IPS-20b (cell line): ENCODE measurements at regions not wholly inside any gene's neighbourhood (a gene's known extent, or its start where the extent isn't known, plus 50 kb on each side); places are given as distances from the start of the nearest gene placed in this dataset.
"Not testable (repeated sequence)": the region's sequence is repeated elsewhere in the genome, so short reads cannot be mapped to it uniquely, and the experiment has no call there.

ENCODE experiments used
- H3K27ac ChIP-seq: one replicate; pipeline ENCODE4 v1.5.1; 2013; ENCODE audit warnings: low read length
- H3K27me3 ChIP-seq: 2 replicates; pipeline ENCODE4 v1.6.1; 2013; ENCODE audit warnings: mild to moderate bottlenecking, low read length, inconsistent platforms; ENCODE audit not compliant: insufficient read depth
- H3K36me3 ChIP-seq: 2 replicates; pipeline ENCODE4 v1.6.1; 2013; ENCODE audit warnings: low read depth, mild to moderate bottlenecking, inconsistent platforms, low read length, moderate library complexity; ENCODE audit not compliant: insufficient read depth
- H3K4me1 ChIP-seq: 2 replicates; pipeline ENCODE4 v1.6.1; 2013; ENCODE audit warnings: mild to moderate bottlenecking, control low read depth, inconsistent platforms, low read length, moderate library complexity; ENCODE audit not compliant: insufficient read depth
- H3K4me3 ChIP-seq: 2 replicates; pipeline ENCODE4 v1.5.1; 2013; ENCODE audit warnings: mild to moderate bottlenecking, low read length, inconsistent platforms
- H3K9ac ChIP-seq: 2 replicates; pipeline ENCODE4 v1.6.1; 2013; ENCODE audit warnings: low read depth, mild to moderate bottlenecking, inconsistent platforms, low read length, moderate library complexity
- H3K9me3 ChIP-seq: 2 replicates; pipeline ENCODE4 v1.6.1; 2013; ENCODE audit warnings: mild to moderate bottlenecking, low read depth, low read length, inconsistent platforms; ENCODE audit not compliant: insufficient read depth

GRCh38 chr15:20192982-20193929 is 348.3 kb downstream of the GOLGA6L6 start:
- peaks cover 28% of the 10 kb centered on the region for H3K9me3 ChIP-seq
- not testable (repeated sequence) for H3K4me1 ChIP-seq, H3K27ac ChIP-seq, H3K9ac ChIP-seq, H3K27me3 ChIP-seq, H3K4me3 ChIP-seq, H3K36me3 ChIP-seq

GRCh38 chr15:20191508-20192125 is 350.0 kb downstream of the GOLGA6L6 start:
- H3K9me3 ChIP-seq, result peaks cover 33% of the 10 kb centered on the region
- not testable (repeated sequence) for H3K27me3 ChIP-seq, H3K4me1 ChIP-seq, H3K27ac ChIP-seq, H3K4me3 ChIP-seq, H3K36me3 ChIP-seq, H3K9ac ChIP-seq

GRCh38 chr15:20188611-20189010 is 353.0 kb downstream of the GOLGA6L6 start:
- H3K9ac ChIP-seq, result not testable (repeated sequence)

GRCh38 chr15:20187370-20188355 is 353.9 kb downstream of the GOLGA6L6 start:
- not testable (repeated sequence) for H3K27me3 ChIP-seq, H3K4me1 ChIP-seq, H3K27ac ChIP-seq, H3K36me3 ChIP-seq, H3K9ac ChIP-seq, H3K4me3 ChIP-seq
- peaks cover 33% of the 10 kb centered on the region for H3K9me3 ChIP-seq

More at GRCh38 chr15:20188611-20189010, 353.0 kb downstream of the GOLGA6L6 start:
- H3K27ac ChIP-seq, H3K4me3 ChIP-seq, H3K27me3 ChIP-seq, H3K4me1 ChIP-seq, H3K36me3 ChIP-seq: not testable (repeated sequence)
- peaks cover 33% of the 10 kb centered on the region for H3K9me3 ChIP-seq

GRCh38 chr15:20184879-20185278 is 356.7 kb downstream of the GOLGA6L6 start:
- not testable (repeated sequence) for H3K27me3 ChIP-seq, H3K9ac ChIP-seq, H3K4me1 ChIP-seq, H3K36me3 ChIP-seq, H3K4me3 ChIP-seq, H3K27ac ChIP-seq
- peaks cover 19% of the 10 kb centered on the region for H3K9me3 ChIP-seq

- not testable (repeated sequence) for H3K9ac ChIP-seq, H3K4me3 ChIP-seq, H3K36me3 ChIP-seq, H3K27ac ChIP-seq, H3K4me1 ChIP-seq, H3K27me3 ChIP-seq, H3K9me3 ChIP-seq
Observed at GRCh38 chr15:20168221-20168620, 373.4 kb downstream of the GOLGA6L6 start.

- not testable (repeated sequence) for H3K4me3 ChIP-seq, H3K27me3 ChIP-seq, H3K9ac ChIP-seq, H3K27ac ChIP-seq, H3K4me1 ChIP-seq, H3K9me3 ChIP-seq, H3K36me3 ChIP-seq
Observed at GRCh38 chr15:20153528-20153927, 388.1 kb downstream of the GOLGA6L6 start.

- not testable (repeated sequence) for H3K36me3 ChIP-seq, H3K4me3 ChIP-seq, H3K27me3 ChIP-seq, H3K9me3 ChIP-seq, H3K9ac ChIP-seq, H3K4me1 ChIP-seq, H3K27ac ChIP-seq
Observed at GRCh38 chr15:20148679-20149078, 392.9 kb downstream of the GOLGA6L6 start.

GRCh38 chr15:20148008-20148407 is 393.6 kb downstream of the GOLGA6L6 start:
- not testable (repeated sequence) for H3K9me3 ChIP-seq, H3K4me1 ChIP-seq, H3K4me3 ChIP-seq, H3K9ac ChIP-seq, H3K27me3 ChIP-seq, H3K36me3 ChIP-seq, H3K27ac ChIP-seq

GRCh38 chr15:20144333-20145036 is 397.1 kb downstream of the GOLGA6L6 start:
- H3K9ac ChIP-seq, H3K27me3 ChIP-seq, H3K4me1 ChIP-seq: not testable (repeated sequence)

GRCh38 chr15:20142906-20143305 is 398.7 kb downstream of the GOLGA6L6 start:
- H3K9me3 ChIP-seq, result not testable (repeated sequence)

More at GRCh38 chr15:20144333-20145036, 397.1 kb downstream of the GOLGA6L6 start:
- not testable (repeated sequence) for H3K4me3 ChIP-seq, H3K27ac ChIP-seq, H3K36me3 ChIP-seq, H3K9me3 ChIP-seq

More at GRCh38 chr15:20142906-20143305, 398.7 kb downstream of the GOLGA6L6 start:
- H3K27me3 ChIP-seq, H3K4me3 ChIP-seq, H3K27ac ChIP-seq, H3K9ac ChIP-seq, H3K4me1 ChIP-seq, H3K36me3 ChIP-seq: not testable (repeated sequence)
